HG03558 (cell line): ENCODE measurements at regions not wholly inside any gene's neighbourhood (a gene's known extent, or its start where the extent isn't known, plus 50 kb on each side); places are given as distances from the start of the nearest gene placed in this dataset.
"Not testable (repeated sequence)": the region's sequence is repeated elsewhere in the genome, so short reads cannot be mapped to it uniquely, and the experiment has no call there.

Experiments
- ATAC-seq: cut with Tn5 transposase; IDR thresholded peaks from one replicate; pipeline ENCODE4 v1.9.1; 2021; ENCODE audit warnings: moderate number of reproducible peaks; ENCODE audit not compliant: unreplicated experiment; ENCODE audit errors: extremely low read depth

- ATAC-seq = no peak
These were observed 265.0 kb upstream of the TCERG1L start for GRCh38 chr10:131576341-131577177.

DNA sequence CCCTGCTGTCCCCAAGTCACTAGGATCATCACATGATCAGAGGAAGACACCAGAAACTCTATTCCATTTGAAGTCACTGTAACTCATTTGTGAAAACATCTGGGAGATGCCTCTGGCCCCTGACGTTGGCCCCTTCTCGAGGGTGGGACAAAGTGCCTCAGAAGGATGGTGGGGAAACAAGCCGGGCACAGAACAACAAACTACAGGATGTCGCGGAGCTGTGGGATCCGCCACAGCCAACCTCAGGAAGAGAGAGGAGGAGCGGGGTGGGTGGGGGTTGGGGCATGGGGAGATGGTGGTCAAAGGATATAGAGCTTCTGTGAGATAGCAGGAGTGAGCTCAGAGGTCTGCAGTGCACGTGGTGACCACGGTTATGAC is 265.6 kb upstream of the TCERG1L start:
- no peak for ATAC-seq

DNA sequence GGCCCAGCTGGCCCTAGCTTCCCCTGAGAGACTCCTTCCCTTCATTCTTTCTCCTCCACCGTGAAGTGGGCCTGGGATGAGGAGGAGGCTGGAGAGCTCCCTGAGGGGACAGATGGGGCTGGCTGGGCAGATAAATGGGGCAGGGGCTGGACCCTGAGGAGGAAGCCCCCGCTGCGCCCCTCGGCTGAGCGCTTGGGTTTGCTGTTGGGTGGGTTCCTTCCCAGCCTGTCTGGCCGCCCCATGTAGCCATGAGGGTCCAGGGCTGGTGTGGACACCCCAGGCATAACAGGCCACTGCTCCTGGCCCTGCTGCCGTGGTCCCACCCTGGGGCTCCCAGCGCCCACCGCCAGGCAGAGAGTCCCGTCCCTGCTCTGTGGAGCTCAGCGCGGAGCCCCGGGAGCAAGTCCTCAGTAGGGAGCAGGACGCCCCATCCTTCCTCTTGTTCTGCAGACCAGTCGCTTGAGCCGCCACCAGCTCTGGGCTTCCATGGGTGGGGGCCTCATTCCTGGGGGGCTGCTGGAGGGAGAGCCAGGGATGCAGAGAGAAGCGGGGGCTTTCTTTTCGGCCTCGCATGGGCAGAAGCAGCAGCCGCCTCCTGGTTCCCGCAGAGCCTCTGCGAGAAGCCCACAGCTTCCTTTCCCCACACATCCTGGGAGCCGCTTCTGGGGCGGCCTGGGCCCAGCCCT is 266.4 kb upstream of the TCERG1L start:
- no peak for ATAC-seq

DNA sequence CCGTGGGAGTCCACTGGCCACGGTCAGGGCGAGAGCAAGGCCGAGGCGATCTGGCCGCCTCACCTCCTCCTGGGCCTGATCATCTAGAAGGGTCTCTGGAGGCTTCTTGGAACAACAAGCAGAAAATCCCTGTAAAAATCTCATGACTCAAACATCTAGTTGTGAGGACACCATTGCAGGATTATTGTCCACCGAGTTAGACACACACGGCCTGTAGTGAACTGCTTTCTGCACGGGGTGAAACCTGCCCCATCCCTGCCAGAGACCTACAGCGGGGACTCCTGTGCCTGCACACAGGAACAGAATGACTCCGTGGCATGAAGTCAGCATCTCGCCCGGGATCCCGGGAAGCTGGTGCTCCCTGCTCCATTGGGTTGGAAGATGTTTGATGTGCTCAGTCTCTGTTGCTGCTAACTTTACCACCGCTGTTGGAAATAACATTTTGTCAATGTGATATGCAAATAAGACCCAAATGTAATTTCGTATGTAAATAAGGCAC is 267.0 kb upstream of the TCERG1L start:
- no peak for ATAC-seq

GRCh38 chr10:131579251-131580071 is 267.9 kb upstream of the TCERG1L start:
- ATAC-seq = no peak

DNA sequence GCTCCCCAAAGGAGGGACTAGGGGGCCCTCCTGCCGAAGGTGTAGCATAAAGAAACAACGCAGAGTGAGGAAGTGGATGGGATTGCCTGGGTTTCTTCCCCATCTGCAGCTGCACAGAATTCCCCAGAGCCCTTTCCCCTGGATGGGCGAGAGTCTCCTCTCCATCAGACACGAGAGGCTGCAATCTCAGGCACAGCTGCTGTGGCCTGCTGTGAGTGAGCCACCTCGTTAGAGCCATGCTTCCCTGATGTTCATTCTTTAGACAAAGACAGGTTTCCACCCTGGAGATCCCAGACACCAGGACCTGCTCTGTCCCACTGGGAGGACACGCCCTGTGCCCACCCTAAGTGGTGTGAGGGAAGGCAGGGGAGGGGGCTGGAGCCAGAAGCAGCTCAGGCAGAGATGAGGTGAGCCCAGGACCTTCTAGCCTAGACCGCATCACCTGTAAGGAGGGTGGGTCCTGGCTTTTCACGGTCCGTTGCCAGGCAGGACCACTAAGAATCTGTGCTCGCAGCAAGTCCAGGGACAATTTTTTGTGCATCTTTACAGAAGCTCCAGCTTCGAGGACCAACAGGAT is 268.6 kb upstream of the TCERG1L start:
- no peak for ATAC-seq

DNA sequence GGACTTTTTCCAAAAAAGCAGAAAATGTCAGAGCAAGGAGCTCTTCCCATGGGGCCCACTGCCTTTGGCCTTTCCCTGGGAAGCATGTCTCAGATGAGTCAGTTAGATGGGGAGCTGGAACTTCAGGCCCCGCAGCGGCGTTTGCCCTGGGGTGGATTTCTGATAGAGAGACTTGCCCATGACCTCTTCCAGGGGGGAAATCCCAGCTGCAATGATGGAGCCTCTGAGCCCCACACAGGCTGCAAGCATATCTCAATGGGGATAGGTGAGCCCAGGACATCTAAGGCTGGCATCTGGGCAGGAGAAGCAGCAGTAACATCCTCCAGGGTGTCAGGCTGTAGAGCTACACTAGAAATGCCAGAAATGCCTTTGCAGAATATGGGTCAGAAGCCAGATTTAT is 269.2 kb upstream of the TCERG1L start:
- ATAC-seq = no peak

- ATAC-seq = not testable (repeated sequence)
These were observed 270.0 kb upstream of the TCERG1L start for GRCh38 chr10:131581547-131581946.

DNA sequence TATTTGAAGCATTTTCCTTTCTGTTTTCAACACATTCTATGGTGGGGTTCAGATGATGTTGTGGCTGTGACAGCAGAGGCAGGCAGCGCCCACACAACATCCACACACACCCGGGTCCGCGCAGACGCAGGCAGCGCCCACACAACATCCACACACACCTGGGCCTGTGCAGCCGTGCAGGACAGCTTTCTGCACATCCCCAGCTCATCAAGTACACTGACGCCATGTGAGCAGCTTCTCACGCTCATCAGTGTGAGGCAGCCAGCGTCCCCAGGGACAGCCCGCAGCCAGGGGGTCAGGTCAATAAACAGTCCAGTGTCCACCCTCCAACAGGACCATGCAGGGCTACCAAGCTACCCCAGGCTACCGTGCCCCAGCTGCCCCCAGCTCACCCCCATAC is 272.8 kb upstream of the TCERG1L start:
- no peak for ATAC-seq

DNA sequence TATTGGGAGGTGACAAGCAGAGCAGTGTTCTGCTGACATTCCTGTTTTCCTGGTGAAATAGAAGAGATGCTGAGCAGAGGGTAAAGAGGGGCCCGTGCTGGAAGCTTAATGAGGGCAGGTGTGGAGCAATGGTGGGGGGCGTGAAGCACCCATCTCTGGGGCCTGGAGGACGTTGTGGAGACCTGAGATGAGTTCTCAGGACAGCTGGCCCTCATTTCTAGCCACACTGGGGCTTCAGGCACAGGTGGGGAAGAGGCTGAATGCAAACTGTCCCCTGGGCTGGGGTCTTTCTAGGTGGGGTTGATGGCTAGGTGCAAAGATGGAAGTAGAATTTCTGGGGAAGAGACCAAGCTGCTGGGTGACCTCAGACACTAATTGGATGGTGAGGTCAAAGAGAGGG is 274.2 kb upstream of the TCERG1L start:
- ATAC-seq = no peak

DNA sequence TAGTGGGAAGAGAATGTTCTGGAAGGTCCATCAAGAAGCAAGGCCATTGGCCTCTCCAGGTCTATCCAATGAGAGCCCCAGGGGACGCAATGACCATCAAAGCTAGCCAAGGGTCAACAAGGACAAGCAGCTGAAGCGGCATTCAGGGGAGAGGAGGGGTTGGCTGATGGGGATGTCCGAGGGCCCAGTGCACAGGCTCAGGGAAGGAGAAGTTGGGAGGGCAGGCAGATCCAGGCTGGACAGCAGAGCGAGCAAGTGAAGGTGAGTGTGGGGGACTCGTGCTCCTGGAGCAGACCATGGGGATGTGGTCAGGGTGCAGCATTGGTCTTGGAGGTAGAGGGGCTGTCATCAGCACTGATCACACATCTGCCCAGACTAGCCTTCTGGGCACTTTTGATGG is 275.4 kb upstream of the TCERG1L start:
- no peak for ATAC-seq

DNA sequence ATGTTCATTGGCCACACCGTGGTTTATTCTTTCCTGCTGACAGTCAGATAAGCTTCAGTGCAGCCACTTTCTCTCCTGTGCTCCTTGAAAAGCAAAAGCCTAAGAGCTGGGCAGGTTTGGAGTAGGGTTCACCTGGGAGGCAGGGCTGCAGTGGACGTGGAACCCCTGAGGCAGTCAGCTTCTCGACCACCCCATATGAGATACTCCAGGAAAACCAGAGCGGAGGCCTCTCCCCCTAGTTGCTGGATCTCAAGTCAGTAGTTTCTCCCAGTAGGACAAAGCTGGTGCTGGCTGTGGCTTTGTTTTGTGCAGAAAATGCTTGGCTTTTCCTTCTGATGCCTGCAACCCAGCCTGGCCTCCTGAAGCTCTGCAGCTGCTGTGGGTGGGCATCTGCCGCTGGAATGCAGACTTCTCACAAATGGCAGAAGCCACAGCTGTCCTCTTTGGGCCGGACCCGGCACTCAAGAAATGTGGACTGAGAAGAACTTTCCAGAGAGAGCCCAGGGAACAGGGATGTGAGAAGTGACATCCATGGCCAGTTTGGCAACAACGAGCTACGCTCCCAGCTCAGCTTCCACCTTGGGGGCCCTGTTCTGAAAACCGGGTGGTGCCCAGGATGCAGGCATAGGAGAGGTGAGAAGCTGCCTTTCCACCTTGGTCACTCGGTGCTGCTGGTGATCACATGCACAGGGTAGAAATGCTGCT is 276.6 kb upstream of the TCERG1L start:
- ATAC-seq = no peak

DNA sequence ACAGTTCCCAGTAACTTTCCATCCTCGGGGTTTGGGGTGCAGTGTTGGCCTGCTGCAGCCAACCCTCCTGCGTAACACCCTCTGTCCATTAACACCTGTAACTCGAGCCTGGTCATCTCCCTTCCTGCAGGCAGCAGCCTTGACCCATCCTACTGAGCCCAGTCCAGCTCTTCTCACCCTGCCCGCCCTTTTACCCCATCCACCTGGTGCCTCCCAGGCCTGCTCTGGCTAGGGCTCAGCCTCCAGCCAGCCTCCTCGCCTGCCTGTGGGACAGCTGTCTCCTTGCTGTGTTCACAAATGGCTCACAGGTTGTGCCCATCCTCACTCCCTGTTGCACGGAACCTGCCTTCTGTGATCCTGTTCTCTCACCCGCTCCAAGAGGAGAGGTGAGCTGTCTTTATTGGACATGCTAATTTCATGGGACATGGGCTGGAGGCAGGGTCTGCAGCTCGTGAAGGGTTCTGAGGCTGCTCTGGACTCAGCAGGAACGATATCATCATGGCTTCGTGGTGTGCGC is 277.2 kb upstream of the TCERG1L start:
- no peak for ATAC-seq

DNA sequence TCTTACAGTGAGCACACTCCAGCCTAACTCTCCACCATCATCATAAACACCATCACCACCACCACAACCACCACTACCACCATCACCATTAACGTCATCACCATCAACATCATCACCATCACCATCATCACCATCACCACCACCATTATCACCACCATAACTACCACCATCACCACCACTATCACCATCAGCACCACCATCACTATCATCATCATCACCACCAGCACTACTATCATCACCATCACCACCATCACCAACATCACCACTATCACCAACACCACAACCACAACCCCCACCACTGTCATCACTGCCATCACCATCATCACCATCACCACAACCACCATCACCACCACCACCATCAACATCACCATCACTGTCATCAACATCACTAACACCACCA is 279.0 kb upstream of the TCERG1L start:
- ATAC-seq = no peak

DNA sequence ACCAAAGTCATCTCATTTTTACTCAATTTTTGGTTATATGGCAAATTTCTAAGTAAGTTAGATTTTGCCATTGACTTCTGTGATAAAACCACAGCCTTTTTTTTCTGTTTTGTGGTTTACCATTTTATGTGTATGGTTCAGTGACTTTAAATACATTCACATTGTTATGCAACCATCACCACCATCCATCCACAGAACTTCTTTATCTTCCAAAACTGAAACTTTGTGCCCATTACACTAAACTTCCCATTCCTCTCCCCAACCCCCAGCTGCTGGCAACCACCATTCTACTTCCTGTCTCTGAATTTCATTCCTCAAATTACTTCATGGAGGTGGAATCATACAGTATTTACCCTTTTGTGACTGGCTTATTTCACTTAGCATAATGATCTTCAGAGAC is 280.4 kb upstream of the TCERG1L start:
- ATAC-seq = no peak

GRCh38 chr10:131609176-131609575 is 291.6 kb upstream of the PPP2R2D start:
- ATAC-seq = no peak

- ATAC-seq = no peak
These were observed 285.7 kb upstream of the PPP2R2D start for GRCh38 chr10:131615150-131615549.

DNA sequence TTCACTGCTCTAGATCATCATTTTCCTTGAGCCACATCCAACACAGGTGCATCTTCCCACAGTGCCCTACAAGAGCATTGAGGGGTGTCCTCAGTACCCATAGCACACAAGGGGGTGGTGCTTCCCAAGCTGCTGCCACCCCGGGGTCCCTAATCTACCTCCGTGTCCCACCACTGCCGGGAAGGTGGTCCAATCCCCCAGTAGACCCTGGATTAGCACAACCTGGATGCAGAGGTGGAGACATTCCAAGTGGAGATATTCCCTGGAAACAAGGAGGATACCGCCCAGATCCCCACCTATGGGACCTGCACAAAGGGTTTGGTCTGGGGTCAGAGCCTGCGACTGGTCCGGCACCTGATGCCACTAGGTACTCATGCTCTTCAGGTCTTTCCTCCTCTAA is 284.8 kb upstream of the PPP2R2D start:
- ATAC-seq = no peak

DNA sequence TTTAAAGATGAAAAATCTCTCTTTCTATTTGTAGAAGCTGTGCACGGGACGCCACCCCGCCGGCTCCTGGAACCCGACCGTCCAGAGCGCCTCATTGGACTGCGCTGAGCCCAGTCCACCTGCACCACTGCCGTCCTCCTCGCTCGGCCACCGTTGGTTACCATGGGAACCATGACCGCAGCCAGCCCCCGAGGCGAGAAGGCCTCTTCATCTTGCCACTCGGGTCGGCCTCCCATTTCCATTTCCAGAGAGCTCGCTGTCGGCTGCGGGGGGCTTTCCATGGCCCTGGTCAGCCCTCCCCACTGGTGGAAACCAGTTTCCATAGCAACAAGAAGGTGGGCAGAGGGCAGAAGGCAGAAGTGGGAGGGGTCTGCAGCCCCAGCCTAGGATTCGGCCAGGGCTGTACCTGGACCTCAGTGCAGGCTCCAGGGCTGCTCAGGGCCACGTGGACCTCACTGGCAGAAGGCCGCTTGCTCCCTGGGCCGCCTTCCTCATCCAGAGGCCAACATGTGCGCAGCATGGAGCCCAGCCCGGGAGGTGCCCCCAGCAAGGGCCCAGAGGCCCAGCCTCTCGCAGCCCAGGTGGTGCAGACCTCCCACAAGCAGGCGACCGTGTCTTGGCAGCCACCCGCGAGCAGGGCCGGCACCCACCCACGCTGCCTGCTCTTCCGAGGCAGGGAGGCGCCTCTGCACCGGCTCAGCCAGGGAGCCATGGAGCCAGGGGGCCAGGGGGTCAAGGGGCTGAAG is 283.5 kb upstream of the PPP2R2D start:
- no peak for ATAC-seq
